ENCODE measurements at regions not wholly inside any gene's neighbourhood (a gene's known extent, or its start where the extent isn't known, plus 50 kb on each side); places are given as distances from the start of the nearest gene placed in this dataset.

DNA sequence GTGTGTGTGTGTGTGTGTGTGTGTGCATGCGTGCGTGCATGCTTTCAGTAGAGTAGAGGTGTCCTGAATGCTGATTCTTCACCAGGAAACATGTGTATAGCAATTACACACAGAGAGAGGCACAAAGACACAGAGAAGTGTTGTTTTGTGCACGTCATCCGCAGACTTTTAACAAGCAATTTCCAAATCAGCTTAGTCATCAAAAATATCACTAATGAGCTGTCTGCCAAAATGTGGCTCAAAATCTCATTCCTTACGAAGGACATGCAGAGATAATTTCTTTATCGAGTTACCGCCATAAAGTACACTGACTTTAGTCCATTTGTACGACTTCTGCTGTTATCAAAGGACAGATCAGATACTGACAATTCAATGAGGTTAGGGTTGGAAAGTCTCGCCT lies 274.9 kb upstream of the RARB start:
- no peak for TF ChIP-seq POLR2A (IDR thresholded peaks at IDR 0.05)
- TF ChIP-seq, protein P1, sequence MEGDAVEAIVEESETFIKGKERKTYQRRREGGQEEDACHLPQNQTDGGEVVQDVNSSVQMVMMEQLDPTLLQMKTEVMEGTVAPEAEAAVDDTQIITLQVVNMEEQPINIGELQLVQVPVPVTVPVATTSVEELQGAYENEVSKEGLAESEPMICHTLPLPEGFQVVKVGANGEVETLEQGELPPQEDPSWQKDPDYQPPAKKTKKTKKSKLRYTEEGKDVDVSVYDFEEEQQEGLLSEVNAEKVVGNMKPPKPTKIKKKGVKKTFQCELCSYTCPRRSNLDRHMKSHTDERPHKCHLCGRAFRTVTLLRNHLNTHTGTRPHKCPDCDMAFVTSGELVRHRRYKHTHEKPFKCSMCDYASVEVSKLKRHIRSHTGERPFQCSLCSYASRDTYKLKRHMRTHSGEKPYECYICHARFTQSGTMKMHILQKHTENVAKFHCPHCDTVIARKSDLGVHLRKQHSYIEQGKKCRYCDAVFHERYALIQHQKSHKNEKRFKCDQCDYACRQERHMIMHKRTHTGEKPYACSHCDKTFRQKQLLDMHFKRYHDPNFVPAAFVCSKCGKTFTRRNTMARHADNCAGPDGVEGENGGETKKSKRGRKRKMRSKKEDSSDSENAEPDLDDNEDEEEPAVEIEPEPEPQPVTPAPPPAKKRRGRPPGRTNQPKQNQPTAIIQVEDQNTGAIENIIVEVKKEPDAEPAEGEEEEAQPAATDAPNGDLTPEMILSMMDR (IDR thresholded peaks at IDR 0.05), result no peak
